NCI-H1436 (cell line): ENCODE measurements at regions not wholly inside any gene's neighbourhood (a gene's known extent, or its start where the extent isn't known, plus 50 kb on each side); places are given as distances from the start of the nearest gene placed in this dataset.
"Not testable (repeated sequence)": the region's sequence is repeated elsewhere in the genome, so short reads cannot be mapped to it uniquely, and the experiment has no call there.

ENCODE experiments used
- DNase-seq: peaks from one replicate; lab custom pipeline; 2025; lab: John Stamatoyannopoulos, UW

- no peak for DNase-seq
Measured at GRCh38 chr2:106339609-106340008, 128.6 kb downstream of the RGPD3 start.

GRCh38 chr2:106339132-106339531 lies 129.1 kb downstream of the RGPD3 start:
- DNase-seq = no peak

GRCh38 chr2:106338043-106338442 lies 130.2 kb downstream of the RGPD3 start:
- DNase-seq = no peak

- no peak for DNase-seq
Measured at GRCh38 chr2:106336737-106337136, 131.5 kb downstream of the RGPD3 start.

GRCh38 chr2:106336108-106336507 lies 132.1 kb downstream of the RGPD3 start:
- DNase-seq = no peak

GRCh38 chr2:106334802-106335201 lies 133.4 kb downstream of the RGPD3 start:
- no peak for DNase-seq

- DNase-seq = not testable (repeated sequence)
Measured at GRCh38 chr2:106333253-106333873, 134.8 kb downstream of the RGPD3 start.

GRCh38 chr2:106332054-106332453 lies 136.2 kb downstream of the RGPD3 start:
- DNase-seq = no peak

GRCh38 chr2:106330384-106331261 lies 136.5 kb upstream of the UXS1 start:
- not testable (repeated sequence) for DNase-seq

- DNase-seq = no peak
Measured at GRCh38 chr2:106323337-106324013, 129.4 kb upstream of the UXS1 start.

- DNase-seq = no peak
Measured at GRCh38 chr2:106322281-106322680, 128.2 kb upstream of the UXS1 start.

- DNase-seq = not testable (repeated sequence)
Measured at GRCh38 chr2:106320439-106320838, 126.3 kb upstream of the UXS1 start.

GRCh38 chr2:106316915-106317314 lies 122.8 kb upstream of the UXS1 start:
- no peak for DNase-seq

- DNase-seq = no peak
Measured at GRCh38 chr2:106314444-106314843, 120.3 kb upstream of the UXS1 start.

GRCh38 chr2:106311041-106311370 lies 116.9 kb upstream of the UXS1 start:
- DNase-seq = no peak

- DNase-seq = no peak
Measured at GRCh38 chr2:106307860-106308259, 113.8 kb upstream of the UXS1 start.

- no peak for DNase-seq
Measured at GRCh38 chr2:106306387-106306786, 112.3 kb upstream of the UXS1 start.

GRCh38 chr2:106304612-106305184 lies 110.6 kb upstream of the UXS1 start:
- no peak for DNase-seq

- DNase-seq = no peak
Measured at GRCh38 chr2:106299696-106300095, 105.6 kb upstream of the UXS1 start.

- DNase-seq = no peak
Measured at GRCh38 chr2:106296182-106296815, 102.2 kb upstream of the UXS1 start.

GRCh38 chr2:106294182-106294581 lies 100.1 kb upstream of the UXS1 start:
- DNase-seq = no peak

- no peak for DNase-seq
Measured at GRCh38 chr2:106293271-106293783, 99.2 kb upstream of the UXS1 start.
